T-helper 2 cell (primary cell): ENCODE measurements at regions not wholly inside any gene's neighbourhood (a gene's known extent, or its start where the extent isn't known, plus 50 kb on each side); places are given as distances from the start of the nearest gene placed in this dataset.

ENCODE experiments used
- DNase-seq, 5 experiments: peaks; one replicate each; pipeline versions ENCODE4 v3.0.0 to v3.0.0-alpha.2; 2012 to 2022

GRCh38 chr4:180190382-180190781 lies 2052.8 kb upstream of the TENM3 start:
- no peak for DNase-seq

GRCh38 chr4:180197471-180197870 lies 2045.7 kb upstream of the TENM3 start:
- DNase-seq, result no peak

DNA sequence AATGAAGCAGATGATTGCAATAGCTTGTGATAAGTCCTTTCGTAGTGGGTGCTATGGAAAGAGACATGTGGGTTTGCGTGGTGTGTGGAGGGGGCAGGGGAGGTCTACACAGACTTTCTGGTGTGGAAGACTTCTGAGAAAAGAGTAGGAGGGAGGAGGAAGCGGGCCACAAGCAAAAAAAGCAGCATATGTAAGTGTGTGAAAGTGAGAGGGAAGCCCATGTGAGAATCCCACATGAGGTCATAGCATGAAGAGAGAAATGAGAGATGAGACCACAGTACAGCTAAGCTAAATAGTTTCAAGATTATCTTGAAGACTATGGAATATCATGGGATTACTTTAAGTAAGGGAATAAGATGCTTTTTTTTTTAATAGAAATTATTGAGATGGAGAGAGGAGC lies 2039.9 kb upstream of the TENM3 start:
- DNase-seq, result no peak

DNA sequence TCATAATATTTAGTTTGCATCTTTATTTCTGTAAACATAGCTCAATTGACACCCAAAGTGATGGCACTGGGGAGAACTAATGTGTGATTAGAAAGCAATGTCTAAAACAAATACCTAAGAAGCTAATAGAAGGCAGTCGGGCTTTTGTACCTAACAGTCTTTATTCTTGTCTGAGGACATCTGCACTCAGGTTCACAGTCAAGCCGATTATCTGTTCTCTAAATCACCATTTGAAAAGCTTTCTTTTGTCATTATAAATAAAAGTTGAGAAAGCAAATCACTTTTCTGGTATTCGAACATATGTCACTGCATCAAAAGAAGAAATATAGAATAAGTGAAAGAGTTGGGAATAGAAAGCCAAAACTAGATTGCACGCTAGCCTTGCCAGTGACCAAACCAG lies 2037.9 kb upstream of the TENM3 start:
- no peak for DNase-seq

GRCh38 chr4:180207921-180208320 lies 2035.3 kb upstream of the TENM3 start:
- DNase-seq, result no peak

DNA sequence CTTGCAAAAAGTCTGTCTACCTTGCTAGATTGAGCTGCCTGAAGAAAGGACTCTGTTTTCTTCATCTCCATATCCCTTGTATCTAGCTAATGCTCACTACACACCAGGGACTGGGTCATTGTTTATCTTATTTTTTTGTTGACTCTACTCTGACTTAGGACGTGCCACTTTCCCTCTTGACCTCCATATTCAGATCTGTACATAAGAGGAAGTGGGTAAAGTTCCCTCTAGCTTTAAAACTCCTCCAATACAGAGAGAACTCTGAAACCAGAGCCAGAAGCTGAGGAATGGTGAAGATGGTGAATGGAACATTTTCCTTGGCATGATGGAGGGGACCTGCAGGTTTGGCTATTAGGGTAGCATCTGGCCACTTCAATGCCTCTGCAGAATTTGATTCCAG lies 2026.1 kb upstream of the TENM3 start:
- DNase-seq, result no peak

- no peak for DNase-seq
These were observed 2024.1 kb upstream of the TENM3 start for GRCh38 chr4:180219080-180219479.

- no peak for DNase-seq
These were observed 2017.2 kb upstream of the TENM3 start for GRCh38 chr4:180225977-180226376.

DNA sequence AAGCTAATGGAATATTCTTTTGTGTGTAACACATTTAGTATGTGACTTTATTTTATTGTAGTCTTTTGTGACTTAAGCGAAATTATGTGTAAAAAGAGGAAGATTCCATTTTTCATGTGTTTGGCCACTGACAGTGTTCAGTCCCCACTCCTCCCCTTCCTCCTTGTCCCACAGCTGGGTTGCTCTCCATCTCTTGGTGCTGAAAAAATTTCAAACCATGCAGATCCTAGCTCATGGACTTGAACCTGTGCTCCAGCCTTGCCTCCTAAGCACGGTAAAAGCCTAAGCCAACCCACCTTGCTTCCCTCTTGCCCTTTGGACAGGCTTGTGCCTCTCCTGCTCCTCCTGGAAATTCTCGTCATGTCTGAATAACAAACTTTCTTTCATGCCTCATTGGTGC lies 2008.5 kb upstream of the TENM3 start:
- DNase-seq, result no peak

DNA sequence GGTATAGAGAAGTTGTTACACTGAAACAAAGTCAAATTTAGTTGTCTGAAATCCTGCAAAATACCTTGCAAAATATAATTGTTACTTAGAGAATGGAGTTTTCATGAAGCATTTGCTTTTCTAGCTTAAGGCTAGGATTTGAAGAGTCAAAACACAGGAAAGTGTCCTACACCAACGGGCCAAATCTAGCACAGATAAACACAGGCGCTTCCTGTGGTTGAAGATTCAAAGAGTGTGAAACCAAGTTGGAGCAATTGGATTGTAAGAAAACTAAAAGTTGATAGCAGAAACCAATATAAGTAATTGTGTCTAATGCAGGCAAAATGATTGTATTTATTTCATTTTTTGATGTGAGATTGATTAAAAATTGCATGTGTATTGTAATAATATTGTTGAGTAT lies 2002.5 kb upstream of the TENM3 start:
- DNase-seq, result no peak

DNA sequence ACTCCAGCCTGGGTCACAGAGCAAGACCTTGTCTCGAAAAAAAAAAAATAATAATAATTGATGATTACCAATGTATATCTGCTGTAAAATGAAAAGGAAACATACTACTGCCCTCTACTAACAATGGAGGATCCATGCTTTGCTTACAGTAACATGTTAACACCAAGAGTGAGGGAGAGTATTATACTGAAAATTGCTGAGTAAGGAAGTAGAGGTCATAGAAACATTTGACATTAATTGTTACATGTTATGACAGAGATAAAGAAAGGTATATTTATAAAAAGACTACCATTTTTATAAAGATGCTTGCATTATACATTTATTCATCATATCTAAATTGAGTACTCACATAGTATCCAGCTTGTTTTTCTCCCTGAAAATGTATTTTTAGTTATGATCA lies 1989.8 kb upstream of the TENM3 start:
- DNase-seq, result no peak

DNA sequence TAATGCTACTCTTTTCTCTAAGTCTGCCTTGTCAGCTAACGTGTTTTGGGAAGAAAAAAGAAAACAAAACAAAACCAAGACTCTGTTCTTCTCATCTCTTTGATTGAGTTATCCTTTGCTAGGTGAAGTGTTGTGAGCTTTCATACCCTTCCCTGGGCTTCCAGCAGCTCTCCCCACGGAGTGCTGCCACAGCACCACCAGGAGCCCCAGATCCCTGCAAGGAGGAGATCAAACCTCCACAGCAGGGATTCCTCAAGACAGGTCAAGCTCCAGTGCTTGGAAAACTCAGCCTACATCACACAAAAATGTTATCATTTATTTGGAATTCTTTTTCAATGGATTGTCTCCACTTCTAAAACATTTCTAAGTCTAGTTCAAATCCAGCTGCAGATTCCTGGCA lies 1981.9 kb upstream of the TENM3 start:
- no peak for DNase-seq

DNA sequence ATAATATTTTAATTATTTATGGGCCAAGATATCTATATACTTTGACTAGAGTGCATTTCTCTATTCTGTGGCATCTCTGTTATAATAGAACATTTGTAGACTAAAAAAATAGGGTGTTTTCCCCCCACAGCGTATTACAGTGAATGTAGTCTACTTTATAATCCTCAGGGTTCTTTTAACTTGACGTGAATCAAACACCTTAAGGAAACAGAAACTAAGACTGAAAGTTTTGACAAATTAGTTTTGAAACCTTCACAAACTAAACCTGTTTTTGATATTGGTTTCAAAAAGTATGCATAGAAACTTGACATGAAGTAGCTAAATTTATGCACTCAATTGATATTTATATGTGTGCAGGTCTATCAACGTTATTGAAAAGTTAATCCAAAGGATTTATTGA lies 1963.1 kb upstream of the TENM3 start:
- no peak for DNase-seq

GRCh38 chr4:180280726-180281297 lies 1962.4 kb upstream of the TENM3 start:
- DNase-seq, result no peak

DNA sequence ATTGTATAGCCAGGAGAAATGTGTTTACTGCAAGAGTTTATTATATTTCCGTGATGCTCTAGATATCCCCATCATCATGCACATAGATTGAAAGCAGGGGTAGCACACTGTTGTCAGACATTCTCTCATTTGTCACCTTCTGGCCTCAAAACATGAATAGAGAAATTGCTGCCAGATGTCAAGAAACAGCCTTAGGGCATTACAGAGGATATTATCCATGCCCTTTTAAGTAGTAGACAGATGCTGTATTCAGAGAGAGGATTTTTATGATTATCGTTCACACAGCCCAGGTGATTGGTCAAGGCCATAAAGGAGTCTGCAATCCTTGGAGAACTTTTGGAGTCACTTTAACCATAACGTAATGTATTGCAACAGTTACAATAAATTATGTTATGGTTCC lies 1961.5 kb upstream of the TENM3 start:
- no peak for DNase-seq

DNA sequence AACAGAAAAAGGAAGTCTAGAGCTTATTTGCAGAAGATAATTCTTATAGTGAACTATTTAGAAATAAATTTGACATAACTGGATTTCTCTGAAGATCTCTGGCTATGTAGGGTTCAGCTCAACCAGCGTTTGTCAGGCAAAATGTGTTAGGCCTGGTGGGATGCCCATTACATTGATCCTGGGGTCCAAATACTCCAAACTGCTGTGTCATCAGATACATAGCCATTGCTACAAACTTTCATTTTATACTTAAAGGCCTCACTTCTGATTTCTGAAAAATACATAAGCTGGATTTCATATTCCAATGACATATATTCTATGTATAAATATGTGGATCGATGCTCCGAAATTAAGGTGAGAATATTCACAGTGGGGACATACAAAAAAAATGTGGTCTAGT lies 1958.9 kb upstream of the TENM3 start:
- no peak for DNase-seq

DNA sequence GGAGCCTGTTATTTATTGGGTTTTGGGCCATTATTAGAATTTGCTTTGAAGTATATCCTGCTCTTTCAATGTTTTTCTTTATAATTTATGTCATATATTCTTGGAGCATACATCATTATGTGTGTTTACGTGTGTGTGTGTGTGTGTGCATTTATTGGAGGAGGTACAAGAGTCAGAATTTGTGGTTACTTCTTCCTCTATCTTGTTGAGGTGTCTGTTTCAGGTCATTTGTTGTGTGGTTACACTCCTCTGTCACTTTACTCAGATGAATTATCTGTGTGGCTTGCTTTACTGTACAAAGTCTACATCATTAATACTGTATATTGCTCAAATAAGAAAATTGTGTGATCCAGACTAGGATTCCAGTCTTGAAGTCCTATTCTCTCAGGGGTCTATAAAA lies 1957.4 kb upstream of the TENM3 start:
- DNase-seq, result no peak

DNA sequence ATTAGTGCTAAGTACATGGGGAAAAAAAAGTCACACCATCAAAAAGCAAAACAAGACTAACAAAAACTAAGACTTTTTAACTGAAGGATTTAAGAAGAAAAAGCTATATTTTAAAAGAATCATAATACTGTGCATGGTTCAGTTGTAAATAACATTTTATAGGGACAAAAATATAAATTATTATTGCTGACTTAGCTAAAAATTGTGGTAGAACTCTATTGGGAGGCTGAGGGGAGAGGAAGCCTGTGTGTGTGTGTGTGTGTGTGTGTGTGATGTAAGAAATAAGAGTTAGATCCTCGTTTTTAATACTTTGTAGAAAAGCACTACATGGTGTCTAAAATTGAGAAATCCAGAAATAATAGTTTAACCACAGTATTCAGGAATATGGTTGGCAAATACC lies 1950.9 kb upstream of the TENM3 start:
- DNase-seq, result no peak

DNA sequence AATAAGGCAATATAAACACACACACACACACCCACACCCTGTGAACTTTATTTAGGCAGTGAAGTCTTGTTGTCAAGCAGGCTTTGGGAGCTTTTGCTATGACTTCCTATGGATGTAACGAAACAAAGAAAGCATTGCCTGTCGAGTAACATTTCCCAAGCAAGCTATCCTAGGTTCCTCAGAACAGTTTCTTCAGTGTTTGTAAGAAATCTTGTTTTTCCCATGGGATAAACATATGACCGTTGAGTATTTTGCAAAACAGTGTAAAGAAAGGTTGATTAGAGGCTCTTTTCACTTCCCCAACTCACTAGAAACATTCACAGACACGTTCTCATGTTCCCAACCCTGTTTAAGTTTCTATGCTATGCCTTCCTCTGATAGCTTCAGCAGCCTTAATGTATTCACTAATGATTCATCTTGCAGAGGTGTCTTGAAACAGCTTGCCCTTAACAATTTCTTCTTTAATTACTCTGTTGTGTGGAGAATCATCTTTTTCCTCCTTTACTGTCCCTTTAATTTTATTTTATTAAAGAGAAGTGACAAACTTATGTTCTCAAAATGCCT lies 1947.1 kb upstream of the TENM3 start:
- DNase-seq, result no peak

DNA sequence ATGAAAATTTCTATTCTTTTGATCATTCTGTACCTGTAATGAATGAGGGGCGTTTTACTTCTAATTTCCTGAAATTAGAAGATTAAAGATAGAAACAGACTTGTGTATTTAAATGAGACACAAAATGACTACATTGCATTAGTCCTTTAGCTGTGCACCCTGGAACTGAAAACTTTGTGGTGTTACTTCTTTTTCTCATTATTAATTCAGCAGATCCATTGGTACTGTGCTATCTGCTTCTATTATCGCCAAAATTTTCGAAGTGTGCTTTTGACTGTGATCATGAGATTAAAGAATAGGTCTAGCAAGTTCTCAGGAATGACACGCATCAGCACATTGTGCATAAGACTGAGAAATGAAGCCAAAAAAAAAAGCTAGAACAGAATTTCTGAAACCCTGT lies 1938.9 kb upstream of the TENM3 start:
- no peak for DNase-seq

DNA sequence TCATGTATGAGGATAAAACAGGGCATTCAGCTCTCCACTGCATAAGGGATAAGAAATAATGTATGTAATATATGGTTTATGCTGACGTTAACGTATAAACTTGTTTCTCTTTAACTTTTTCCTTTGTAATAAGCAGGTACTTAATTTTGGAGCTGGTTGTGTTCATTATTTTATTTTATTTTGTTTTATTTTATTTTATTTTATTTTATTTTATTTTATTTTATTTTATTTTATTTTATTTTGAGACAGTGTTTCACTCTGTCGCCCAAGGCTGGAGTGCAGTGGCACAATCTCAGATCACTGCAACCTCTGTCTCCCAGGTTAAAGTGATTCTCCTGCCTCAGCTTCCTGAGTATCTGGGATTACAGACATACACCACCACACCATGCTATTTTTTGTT lies 1932.6 kb upstream of the TENM3 start:
- DNase-seq, result no peak

DNA sequence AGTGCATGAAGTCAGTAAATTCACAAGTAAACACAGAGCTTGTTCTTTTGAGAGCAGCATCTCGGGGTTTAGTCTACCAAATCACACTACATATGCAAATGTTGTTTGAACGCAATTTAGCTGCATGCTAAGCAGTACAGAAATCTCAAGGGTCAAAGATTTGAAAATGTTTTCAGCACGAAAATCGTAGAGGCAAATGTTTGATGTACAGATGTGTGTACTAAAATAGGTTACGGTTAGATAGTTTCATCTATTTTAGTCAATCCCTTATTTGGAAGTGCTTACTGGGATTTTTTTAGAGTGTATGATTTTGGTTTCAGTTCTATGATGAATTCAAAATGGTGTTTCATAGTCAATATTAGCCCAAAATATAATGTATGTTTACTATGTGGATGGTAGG lies 1928.2 kb upstream of the TENM3 start:
- no peak for DNase-seq

DNA sequence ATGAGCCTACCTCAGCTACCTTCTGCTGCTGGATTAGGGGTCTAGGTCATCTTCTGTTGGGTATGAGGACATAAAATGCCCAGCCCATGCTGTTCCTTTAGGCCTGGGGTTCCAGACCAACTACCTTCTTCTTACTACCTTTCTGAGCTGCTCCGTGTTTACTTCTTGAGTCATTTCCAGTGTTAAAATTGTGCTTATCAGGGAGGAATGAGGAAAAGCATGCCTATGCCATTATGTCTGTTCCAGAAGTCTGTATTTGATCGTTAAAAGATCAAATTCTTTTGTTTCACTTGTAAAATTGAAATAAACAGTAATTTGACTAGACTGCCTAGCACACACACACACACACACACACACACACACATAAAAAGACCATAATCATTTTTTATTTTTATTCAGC lies 1912.7 kb upstream of the TENM3 start:
- no peak for DNase-seq

- DNase-seq, result no peak
These were observed 1910.0 kb upstream of the TENM3 start for GRCh38 chr4:180333162-180333561.

GRCh38 chr4:180335566-180335965 lies 1907.6 kb upstream of the TENM3 start:
- DNase-seq, result no peak
